GM12865 (cell line): ENCODE measurements at regions not wholly inside any gene's neighbourhood (a gene's known extent, or its start where the extent isn't known, plus 50 kb on each side); places are given as distances from the start of the nearest gene placed in this dataset.

Source experiments
- DNase-seq: peaks from one replicate; pipeline ENCODE4 v3.0.0; 2010; ENCODE audit warnings: low read depth
- H3K4me3 ChIP-seq: 2 replicates; pipeline ENCODE4 v1.5.1; 2011; ENCODE audit warnings: mild to moderate bottlenecking, low read depth, low read length, control low read depth
- CTCF ChIP-seq: IDR thresholded peaks from 2 replicates; pipeline ENCODE4 v1.5.1; 2011; ENCODE audit warnings: low read length, control low read depth, low read depth, inconsistent platforms; ENCODE audit not compliant: insufficient read depth; ENCODE audit errors: missing control alignments

GRCh38 chr14:53432378-53432802 lies 279.3 kb upstream of the DDHD1 start:
- DNase-seq, result peak; percentile 48
- H3K4me3 ChIP-seq, result no peak overlapping the region
- TF ChIP-seq CTCF, result peak; percentile 70

GRCh38 chr14:53430870-53431269 lies 277.7 kb upstream of the DDHD1 start:
- DNase-seq, result no peak
- TF ChIP-seq CTCF, result no peak
- no peak overlapping the region for H3K4me3 ChIP-seq

- peak; percentile 50 for TF ChIP-seq CTCF
- no peak overlapping the region for H3K4me3 ChIP-seq
- DNase-seq, result peak; percentile 15
Measured at GRCh38 chr14:53412819-53413675, 259.9 kb upstream of the DDHD1 start.

- TF ChIP-seq CTCF, result no peak
- no peak for DNase-seq
- no peak overlapping the region for H3K4me3 ChIP-seq
Measured at GRCh38 chr14:53411125-53411524, 258.0 kb upstream of the DDHD1 start.

GRCh38 chr14:53409969-53410368 lies 256.8 kb upstream of the DDHD1 start:
- no peak for DNase-seq
- H3K4me3 ChIP-seq, result no peak overlapping the region
- TF ChIP-seq CTCF, result no peak

- no peak for DNase-seq
- H3K4me3 ChIP-seq, result no peak overlapping the region
- no peak for TF ChIP-seq CTCF
Measured at GRCh38 chr14:53409289-53409688, 256.2 kb upstream of the DDHD1 start.
